ENCODE measurements at regions not wholly inside any gene's neighbourhood (a gene's known extent, or its start where the extent isn't known, plus 50 kb on each side); places are given as distances from the start of the nearest gene placed in this dataset.

DNA sequence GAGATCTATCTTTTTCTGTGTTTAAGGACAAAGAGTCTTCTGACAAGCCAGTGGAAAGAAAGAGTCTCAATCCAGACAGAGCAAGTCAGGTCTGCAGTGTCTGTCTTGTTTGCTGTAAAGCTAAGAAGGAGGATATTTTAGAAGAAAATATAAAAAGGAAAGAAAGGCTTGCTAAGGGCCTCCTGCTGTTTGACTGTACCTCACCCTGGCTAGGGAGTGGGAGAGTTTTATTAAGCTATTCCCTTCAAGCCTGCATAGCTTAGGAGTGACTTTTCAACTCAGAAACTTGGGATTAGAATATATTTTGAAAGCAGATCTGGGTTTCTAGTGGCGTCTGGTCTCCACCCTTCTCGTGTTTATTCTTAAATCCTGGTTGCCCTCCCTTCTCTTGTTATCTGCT is 460.0 kb downstream of the COG6 start:
- DNase-seq (ENCODE audit: low spot score), result no peak

- DNase-seq (ENCODE audit: low spot score), result no peak
Observed at GRCh38 chr13:40116008-40116407, 460.5 kb downstream of the COG6 start.

GRCh38 chr13:40118337-40118736 is 462.9 kb downstream of the COG6 start:
- no peak for DNase-seq (ENCODE audit: low spot score)

DNA sequence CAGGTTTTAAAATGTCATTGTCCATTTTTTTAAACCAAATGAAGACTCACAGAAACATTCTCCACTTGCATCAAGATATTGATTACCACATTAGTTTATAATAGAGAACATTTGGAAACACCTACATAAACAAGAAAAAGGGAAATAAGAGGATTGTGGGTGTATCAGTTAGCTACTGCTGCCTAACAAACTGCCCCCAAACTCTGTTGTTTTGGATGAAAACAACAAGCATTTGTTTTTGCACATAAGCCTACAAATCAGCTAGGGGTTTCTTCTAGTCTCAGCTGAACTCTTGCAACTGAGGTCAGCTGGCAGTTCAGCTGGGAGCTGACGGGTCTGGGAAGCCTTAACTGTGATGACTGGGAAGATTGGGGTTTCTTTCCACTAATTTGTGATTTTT is 464.4 kb downstream of the COG6 start:
- no peak for DNase-seq (ENCODE audit: low spot score)

DNA sequence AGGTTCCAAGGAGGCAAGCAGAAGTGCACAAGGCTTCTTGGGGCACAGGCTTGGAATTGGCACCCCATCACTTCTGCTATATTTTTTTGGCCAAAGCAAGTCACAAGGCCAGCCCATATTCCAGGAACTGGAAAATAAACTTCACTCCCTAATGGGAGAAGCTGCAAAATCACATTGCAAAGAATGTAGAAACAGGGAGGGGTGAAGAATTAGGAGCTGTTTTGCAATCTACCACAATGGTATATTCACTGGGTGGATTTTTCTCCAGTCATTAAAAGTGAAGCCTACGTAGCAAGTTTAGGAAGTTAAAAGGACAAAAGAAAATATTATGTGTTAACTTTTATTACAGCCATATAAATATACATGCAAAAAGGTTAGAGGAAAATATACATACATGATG is 464.8 kb downstream of the COG6 start:
- DNase-seq (ENCODE audit: low spot score), result no peak

DNA sequence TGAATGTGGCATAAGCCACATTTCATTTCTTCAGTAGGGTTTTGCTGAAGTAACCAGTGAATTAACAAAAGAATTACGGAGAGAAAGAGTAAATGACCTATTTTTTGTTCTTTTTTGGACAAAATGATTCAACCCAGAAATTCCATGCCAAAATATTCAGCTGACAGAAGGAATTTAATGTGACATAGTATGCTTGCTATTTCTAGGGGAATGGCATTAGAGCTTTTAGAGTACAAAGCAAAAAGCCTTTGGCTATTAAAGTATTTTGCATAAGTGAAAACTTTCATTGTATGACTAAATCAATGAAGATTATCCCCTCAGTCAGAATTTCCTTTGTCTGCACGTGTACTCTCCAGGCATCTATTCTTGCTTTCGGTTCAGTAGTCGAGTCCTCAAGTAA is 465.3 kb downstream of the COG6 start:
- no peak for DNase-seq (ENCODE audit: low spot score)

DNA sequence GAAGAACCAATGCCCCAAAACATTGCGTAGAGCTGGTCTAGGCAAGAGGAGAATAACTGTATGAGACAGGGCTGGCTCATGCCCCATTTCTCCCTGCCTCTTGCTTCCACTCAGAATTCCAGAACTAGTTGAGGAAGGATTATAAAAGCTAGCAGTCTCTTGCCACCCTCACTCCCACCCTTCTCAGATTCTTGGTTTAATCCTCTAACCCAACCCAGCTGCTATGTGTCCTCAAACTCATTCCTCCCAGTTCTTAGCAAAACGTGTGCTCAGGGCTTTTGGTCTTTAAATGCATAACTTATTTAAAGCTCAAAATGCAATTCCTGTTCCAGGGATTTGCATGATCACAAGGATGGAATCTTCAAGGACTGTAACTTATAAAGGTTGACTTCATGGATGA is 466.3 kb downstream of the COG6 start:
- DNase-seq (ENCODE audit: low spot score), result no peak

DNA sequence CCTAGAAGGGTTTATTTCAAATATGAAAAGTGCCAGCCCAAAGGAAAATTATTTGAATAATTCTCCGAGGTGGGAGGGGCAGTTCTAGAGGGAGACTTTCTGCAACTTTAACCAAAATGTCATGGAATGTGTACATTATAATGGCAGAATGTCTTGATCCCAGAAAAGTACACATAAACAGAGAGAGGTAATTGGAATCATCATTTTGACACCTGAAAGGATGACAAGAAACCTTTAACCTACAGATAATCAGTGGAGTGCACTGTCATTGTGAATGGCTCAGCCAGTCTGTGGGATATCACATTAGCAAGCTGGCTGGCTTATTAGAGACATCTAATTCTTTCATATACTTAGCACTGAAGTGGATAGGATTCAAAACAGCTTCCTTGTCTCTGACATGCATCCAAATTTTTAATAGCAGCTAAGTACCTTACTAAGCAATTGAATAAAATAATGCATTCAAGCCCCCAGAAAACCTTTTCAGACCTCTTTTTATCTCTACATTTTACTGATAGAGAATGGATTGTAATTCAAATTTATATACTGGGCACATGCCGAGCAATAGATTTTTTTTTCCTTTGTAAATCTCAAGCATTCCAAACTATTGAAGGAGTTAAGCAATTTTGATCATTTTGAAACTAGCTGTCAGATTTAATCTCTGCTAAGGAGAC is 468.6 kb downstream of the COG6 start:
- no peak for DNase-seq (ENCODE audit: low spot score)

DNA sequence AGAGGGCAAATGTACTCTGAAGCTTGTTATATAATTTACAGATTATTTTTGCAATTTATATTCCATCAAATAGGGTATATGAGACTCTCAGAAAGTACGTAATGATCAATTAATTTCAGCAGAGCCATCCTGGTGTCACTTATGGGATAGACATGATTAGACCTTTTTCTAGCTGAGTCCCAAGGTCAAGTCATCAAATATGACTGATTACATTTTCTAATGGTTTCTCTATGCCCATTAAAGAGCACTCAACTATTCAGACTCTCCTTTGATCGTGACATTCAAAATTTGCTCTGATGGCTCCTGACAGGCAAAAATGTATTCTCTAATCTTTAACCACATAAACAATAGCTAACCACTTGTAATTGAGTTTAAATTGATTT is 469.2 kb downstream of the COG6 start:
- no peak for DNase-seq (ENCODE audit: low spot score)

DNA sequence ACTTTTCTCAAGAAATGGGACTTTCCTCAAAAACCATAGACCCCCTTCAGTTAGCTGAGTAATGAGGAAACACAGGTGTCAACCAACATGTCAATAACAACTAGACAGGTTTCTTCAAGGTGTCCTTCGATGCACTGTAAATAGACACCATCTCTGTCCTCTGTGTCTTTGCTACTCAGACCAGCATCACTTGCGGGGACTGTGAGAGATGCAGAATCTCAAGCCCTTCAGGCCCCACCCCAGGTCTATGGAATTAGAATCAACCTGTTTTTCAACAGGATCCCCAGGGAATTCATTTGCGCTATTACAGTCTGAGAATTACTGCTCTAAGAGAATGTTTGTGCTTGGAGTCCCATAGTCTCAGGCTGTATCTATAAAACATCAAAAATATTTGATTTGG is 469.9 kb downstream of the COG6 start:
- no peak for DNase-seq (ENCODE audit: low spot score)

DNA sequence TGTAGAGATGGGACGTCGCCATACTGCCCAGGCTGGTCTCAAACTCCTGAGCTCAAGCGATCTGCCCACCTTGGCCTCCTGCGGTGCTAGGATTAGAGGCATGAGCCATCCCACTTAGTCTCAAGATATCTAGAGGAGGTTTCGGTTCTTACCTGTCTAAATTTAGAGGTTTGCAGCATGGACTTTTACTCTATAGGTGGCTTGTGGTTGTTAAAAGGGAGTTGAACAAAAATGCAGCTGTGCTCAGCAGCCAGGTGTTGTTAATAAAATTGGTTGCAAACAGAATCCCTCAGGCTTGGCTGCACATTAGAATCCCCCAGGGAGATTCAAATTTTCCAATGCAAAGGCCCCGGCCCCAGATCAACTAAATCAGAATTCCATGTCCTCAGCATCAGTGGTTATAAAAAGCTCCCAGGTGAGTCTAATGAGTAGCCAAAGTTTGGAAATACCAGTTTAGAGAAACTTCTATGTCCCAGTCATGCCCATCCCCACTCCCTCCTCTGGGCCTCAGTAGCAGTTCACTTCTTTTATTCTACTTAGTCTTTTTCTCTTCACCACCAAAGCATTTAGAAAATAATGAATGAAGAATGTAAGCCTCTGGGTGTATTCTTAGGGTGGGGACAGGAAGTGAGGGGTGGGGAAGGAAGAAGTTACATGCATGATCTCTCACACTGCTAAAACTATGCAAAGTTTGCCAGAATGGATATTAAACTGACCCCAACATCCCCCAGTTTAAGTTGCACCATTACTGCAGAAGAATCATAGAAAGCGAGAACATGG is 471.0 kb downstream of the COG6 start:
- peak; percentile 38 for DNase-seq (ENCODE audit: low spot score)

GRCh38 chr13:40127476-40127875 is 472.0 kb downstream of the COG6 start:
- peak; percentile 67 for DNase-seq (ENCODE audit: low spot score)

DNA sequence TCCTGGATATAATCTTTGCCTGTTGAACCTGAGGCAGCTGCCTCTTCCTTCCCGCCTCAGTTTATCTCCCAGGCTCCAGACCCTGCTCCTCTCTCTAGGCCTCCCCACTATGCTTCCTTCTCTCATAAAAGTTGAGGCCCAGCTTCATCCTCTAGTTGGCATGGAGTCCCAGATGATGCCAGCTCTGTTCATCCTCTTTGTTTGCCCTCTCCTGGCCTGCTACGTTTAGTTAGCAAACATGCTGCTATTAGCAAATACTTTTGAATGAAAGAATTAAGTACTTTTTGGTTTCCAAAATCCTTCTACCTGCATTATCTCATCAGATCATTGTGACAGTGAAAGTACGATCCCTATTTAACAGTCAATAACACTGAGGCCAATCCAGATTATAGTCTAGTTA is 472.5 kb downstream of the COG6 start:
- no peak for DNase-seq (ENCODE audit: low spot score)

DNA sequence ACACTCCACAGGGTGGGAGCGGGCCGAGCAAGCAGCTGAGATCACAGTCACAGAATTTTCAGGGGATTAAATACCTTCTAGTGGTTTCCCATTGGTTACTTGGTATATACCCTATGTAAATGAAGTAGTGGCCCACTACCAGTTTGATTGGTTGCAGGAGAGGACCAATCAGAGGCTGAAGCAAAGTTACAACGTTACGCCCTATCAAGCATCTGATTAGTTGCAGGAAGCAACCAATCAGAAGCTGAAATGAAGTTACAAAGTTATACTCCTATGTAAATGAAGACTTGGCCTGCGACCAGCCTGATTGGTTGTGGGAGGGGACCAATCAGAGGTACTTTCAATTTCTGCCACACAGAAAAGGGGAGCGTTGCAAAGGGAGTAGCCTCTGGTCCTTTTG is 474.0 kb downstream of the COG6 start:
- no peak for DNase-seq (ENCODE audit: low spot score)

GRCh38 chr13:40130871-40131636 is 475.6 kb downstream of the COG6 start:
- no peak for DNase-seq (ENCODE audit: low spot score)

DNA sequence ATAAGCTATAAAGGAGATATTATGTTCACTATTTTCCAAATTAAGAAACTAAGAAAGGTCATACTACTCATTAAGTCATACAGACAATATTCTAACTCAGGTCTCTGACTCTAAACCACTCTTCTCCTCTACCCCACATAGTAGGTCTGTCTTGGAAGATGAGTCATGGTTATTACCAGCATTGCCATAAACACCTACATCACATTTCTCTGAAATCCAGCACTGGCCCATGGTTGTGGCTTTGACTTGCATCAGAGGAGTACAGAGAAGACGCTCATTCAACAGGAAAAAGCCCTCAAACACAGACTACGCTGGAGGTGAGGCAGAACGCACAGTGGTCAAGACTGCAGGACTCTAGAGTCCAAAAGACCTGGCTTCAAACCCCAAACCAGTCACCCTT is 476.8 kb downstream of the COG6 start:
- DNase-seq (ENCODE audit: low spot score), result no peak

GRCh38 chr13:40136896-40137295 is 481.4 kb downstream of the COG6 start:
- DNase-seq (ENCODE audit: low spot score), result no peak

DNA sequence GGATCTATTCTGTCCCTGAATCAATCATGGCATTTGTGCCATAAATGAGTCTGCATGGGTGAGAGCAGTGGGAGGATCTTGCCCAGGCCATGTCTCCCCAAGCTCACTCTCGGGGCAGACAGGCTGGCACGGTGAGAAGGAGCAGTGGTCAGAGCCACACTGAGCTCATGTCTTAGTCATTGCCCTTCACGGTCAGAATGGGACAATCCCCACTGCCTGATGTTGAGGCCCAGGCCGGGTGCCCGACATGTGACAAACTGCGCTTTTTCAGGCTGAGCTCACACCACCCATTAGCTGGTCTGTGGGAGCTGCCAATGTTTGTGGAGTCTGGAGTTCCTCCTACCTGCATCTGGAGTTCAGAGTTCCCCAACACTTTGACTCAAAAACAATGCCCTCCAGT is 481.9 kb downstream of the COG6 start:
- no peak for DNase-seq (ENCODE audit: low spot score)

- DNase-seq (ENCODE audit: low spot score), result no peak
Observed at GRCh38 chr13:40139896-40140520, 484.5 kb downstream of the COG6 start.

GRCh38 chr13:40141859-40142555 is 486.5 kb downstream of the COG6 start:
- DNase-seq (ENCODE audit: low spot score), result no peak

GRCh38 chr13:40143106-40143505 is 487.6 kb downstream of the COG6 start:
- no peak for DNase-seq (ENCODE audit: low spot score)

DNA sequence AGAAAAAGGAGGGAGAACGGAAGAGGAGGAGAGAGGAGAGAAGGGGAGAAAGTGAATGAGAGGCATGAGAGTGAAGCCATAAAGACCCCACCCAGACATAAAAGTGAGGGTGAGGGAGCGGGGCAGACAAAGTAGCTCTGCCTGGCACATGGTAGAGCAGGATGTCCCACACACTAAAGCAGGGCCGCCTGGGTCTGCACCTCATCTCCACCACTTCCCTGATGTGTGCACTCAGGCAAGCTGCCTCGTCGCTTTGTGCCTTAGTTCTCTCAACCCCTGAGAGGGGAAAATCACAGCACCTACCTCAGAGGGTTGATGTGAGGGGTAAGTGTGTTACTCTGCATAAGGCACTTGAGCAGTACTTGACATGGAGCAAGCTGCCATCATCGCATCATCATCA is 488.1 kb downstream of the COG6 start:
- peak; percentile 20 for DNase-seq (ENCODE audit: low spot score)
